CD14-positive monocyte (primary cell): ENCODE measurements at regions not wholly inside any gene's neighbourhood (a gene's known extent, or its start where the extent isn't known, plus 50 kb on each side); places are given as distances from the start of the nearest gene placed in this dataset.

ENCODE experiments used
- DNase-seq, 3 donors: peaks; one replicate each; pipeline ENCODE4 v3.0.0-alpha.2; 2011 to 2022
- H2AFZ ChIP-seq: 2 replicates; pipeline ENCODE4 v1.6.0; 2012; ENCODE audit warnings: mild to moderate bottlenecking, low read depth, low read length, inconsistent platforms; ENCODE audit not compliant: insufficient read depth, poor library complexity, severe bottlenecking
- H3K27ac ChIP-seq, 2 donors: 1 replicate in 1 of 2; 2 replicates in 1 of 2; pipeline ENCODE4 v1.5.1; 2012 to 2013; ENCODE audit warnings: low read length in 2 of 2, control low read depth in 1 of 2, inconsistent platforms in 1 of 2, low read depth in 1 of 2, mild to moderate bottlenecking in 1 of 2
- H3K27me3 ChIP-seq, 2 donors: one replicate each; pipeline versions ENCODE4 v1.6.0 to v1.6.1; 2011 to 2013; ENCODE audit warnings: low read length in 2 of 2; ENCODE audit not compliant: control insufficient read depth in 2 of 2, insufficient read depth in 2 of 2
- H3K36me3 ChIP-seq, 2 donors: replicated peaks in 1 of 2; 1 replicate in 1 of 2; 2 replicates in 1 of 2; pipeline versions ENCODE4 v1.5.1 to v1.6.1; 2012 to 2013; ENCODE audit warnings: low read length in 2 of 2, control low read depth in 1 of 2, inconsistent platforms in 1 of 2, mild to moderate bottlenecking in 1 of 2; ENCODE audit not compliant: insufficient read depth in 2 of 2, control insufficient read depth in 1 of 2
- H3K4me1 ChIP-seq, 2 donors: 1 replicate in 1 of 2; 2 replicates in 1 of 2; pipeline versions ENCODE4 v1.5.1 to v1.6.1; 2012 to 2013; ENCODE audit warnings: low read length in 2 of 2, control low read depth in 1 of 2, inconsistent platforms in 1 of 2, mild to moderate bottlenecking in 1 of 2, moderate library complexity in 1 of 2; ENCODE audit not compliant: insufficient read depth in 2 of 2, control insufficient read depth in 1 of 2
- H3K4me2 ChIP-seq: replicated peaks from 2 replicates; pipeline ENCODE3; 2012; ENCODE audit warnings: low read length, moderate library complexity, mild to moderate bottlenecking; ENCODE audit not compliant: poor library complexity, severe bottlenecking; ENCODE audit errors: extremely low read depth
- H3K4me3 ChIP-seq, 3 experiments: fragments of 200-600 bp in 1 of 3; sonication (generic) in 1 of 3; replicated peaks in 1 of 3; 1 replicate in 2 of 3; 2 replicates in 1 of 3; pipeline ENCODE4 v1.5.1; 2011 to 2013; ENCODE audit warnings: low read length in 3 of 3, mild to moderate bottlenecking in 3 of 3, control low read depth in 2 of 3, low read depth in 2 of 3, inconsistent platforms in 1 of 3, moderate library complexity in 1 of 3
- H3K79me2 ChIP-seq: 2 replicates; pipeline ENCODE4 v1.6.0; 2012; ENCODE audit warnings: mild to moderate bottlenecking, control low read depth, inconsistent platforms, low read length, moderate library complexity; ENCODE audit not compliant: insufficient read depth
- H3K9ac ChIP-seq: 2 replicates; pipeline ENCODE4 v1.6.0; 2017; ENCODE audit warnings: low read length, mild to moderate bottlenecking; ENCODE audit not compliant: insufficient read depth, poor library complexity, severe bottlenecking
- H3K9me3 ChIP-seq, 2 donors: replicated peaks in 1 of 2; 1 replicate in 1 of 2; 2 replicates in 1 of 2; pipeline versions ENCODE4 v1.5.1 to v1.6.1; 2012 to 2013; ENCODE audit warnings: low read length in 2 of 2, control low read depth in 1 of 2; ENCODE audit not compliant: control insufficient read depth in 1 of 2, insufficient read depth in 1 of 2
- H4K20me1 ChIP-seq: 2 replicates; pipeline ENCODE4 v1.6.0; 2012; ENCODE audit warnings: mild to moderate bottlenecking, low read length, control low read depth, moderate library complexity; ENCODE audit not compliant: insufficient read depth
- H3K27ac Mint-ChIP-seq, 7 donors: one replicate each; pipeline ENCODE4 v1.8.0; 2020; ENCODE audit warnings: mild to moderate bottlenecking in 7 of 7, mixed read lengths in 7 of 7, moderate library complexity in 6 of 7, inconsistent platforms in 2 of 7
- H3K27me3 Mint-ChIP-seq, 3 donors: one replicate each; pipeline ENCODE4 v1.8.0; 2021 to 2022; ENCODE audit warnings: low read depth in 3 of 3, mild to moderate bottlenecking in 3 of 3, mixed read lengths in 3 of 3, moderate library complexity in 3 of 3, inconsistent platforms in 1 of 3
- H3K36me3 Mint-ChIP-seq, 2 donors: one replicate each; pipeline ENCODE4 v1.8.0; 2020; ENCODE audit warnings: mixed read lengths in 2 of 2, inconsistent platforms in 1 of 2, mild to moderate bottlenecking in 1 of 2
- H3K4me1 Mint-ChIP-seq: one replicate; pipeline ENCODE4 v1.8.0; 2020; ENCODE audit warnings: mild to moderate bottlenecking, mixed read lengths
- H3K4me3 Mint-ChIP-seq, 2 donors: one replicate each; pipeline ENCODE4 v1.8.0; 2020; ENCODE audit warnings: mild to moderate bottlenecking in 2 of 2, mixed read lengths in 2 of 2, moderate library complexity in 1 of 2
- H3K9me3 Mint-ChIP-seq, 7 donors: one replicate each; pipeline ENCODE4 v1.8.0; 2020 to 2022; ENCODE audit warnings: mixed read lengths in 7 of 7, mild to moderate bottlenecking in 6 of 7, moderate library complexity in 6 of 7, inconsistent platforms in 2 of 7
- CTCF ChIP-seq: fragments of 200-600 bp; IDR thresholded peaks from one replicate; pipeline ENCODE4 v1.8.0; 2022; ENCODE audit warnings: antibody characterized with exemption, mild to moderate bottlenecking
- WGBS: methylation state at CpG from one replicate; pipeline ENCODE4 v1.1.5; 2013; ENCODE audit warnings: missing lambda C conversion rate; ENCODE audit not compliant: insufficient coverage; 5-methylcytosine and 5-hydroxymethylcytosine counted together
- intact Hi-C, 2 donors: fragments of 100-400 bp; cut with micrococcal nuclease; formaldehyde crosslinking; loops; one replicate each; pipeline versions ENCODE4 v1.15.0 to v1.15.1; 2023

DNA sequence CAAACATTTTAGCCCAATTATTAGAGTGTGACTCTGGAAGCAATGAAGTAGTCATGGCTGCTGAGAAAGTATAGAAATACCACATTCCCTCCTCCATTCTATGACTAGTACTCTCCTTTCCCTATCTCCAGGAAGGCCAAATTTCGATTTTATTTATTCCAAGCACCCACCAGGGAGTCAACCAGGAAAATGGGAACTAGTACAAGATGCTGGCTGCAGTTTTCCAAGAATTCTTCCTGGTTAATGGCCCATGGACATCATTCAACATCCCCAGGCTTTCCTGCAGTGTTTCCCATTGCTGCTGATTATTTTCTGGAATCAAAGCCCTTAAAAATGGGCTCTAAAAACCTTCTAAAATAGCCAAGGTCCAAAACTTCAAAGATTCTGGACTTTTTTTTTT lies 247.9 kb upstream of the STT3B start:
- no peaks in the 10 kb centered on the region for H3K36me3 ChIP-seq
- H3K4me2 ChIP-seq: no peak overlapping the region
- no peak for TF ChIP-seq CTCF
- WGBS: no CpG with 5 or more reads among the region's 1 CpG
- no peaks in the 10 kb centered on the region for H3K27me3 Mint-ChIP-seq
- H4K20me1 ChIP-seq: no peaks in the 10 kb centered on the region
- no peak overlapping the region for H3K27ac ChIP-seq
- no peak overlapping the region for H3K9ac ChIP-seq
- no peaks in the 10 kb centered on the region for H3K36me3 Mint-ChIP-seq
- H3K9me3 ChIP-seq: no peaks in the 10 kb centered on the region
- intact Hi-C loops: no loop called here
- H3K4me1 ChIP-seq: peaks cover 0 to 5% of the 10 kb centered on the region in 2 donors
- no peaks in the 10 kb centered on the region for H3K27me3 ChIP-seq
- DNase-seq: no peak
- H3K27ac Mint-ChIP-seq: no peak overlapping the region
- H3K4me3 Mint-ChIP-seq: no peak overlapping the region
- H3K79me2 ChIP-seq: no peaks in the 10 kb centered on the region
- peaks cover 11% of the 10 kb centered on the region for H3K4me1 Mint-ChIP-seq
- H3K9me3 Mint-ChIP-seq: peaks cover 0 to 6% (median 0%) of the 10 kb centered on the region in 7 donors
- no peak overlapping the region for H3K4me3 ChIP-seq
- H2AFZ ChIP-seq: no peak overlapping the region

GRCh38 chr3:31285833-31286486 lies 246.8 kb upstream of the STT3B start:
- Histone ChIP-seq H3K9ac (no peak overlapping the region), H3K9me3 (no peaks in the 10 kb centered on the region), H3K27ac (no peak overlapping the region), H3K4me1 (peaks cover 0 to 6% of the 10 kb centered on the region in 2 donors), H3K27me3 (no peaks in the 10 kb centered on the region), H3K79me2 (no peaks in the 10 kb centered on the region), H3K4me3 (no peak overlapping the region), H3K4me2 (no peak overlapping the region), H2AFZ (no peak overlapping the region), H4K20me1 (no peaks in the 10 kb centered on the region), H3K36me3 (no peaks in the 10 kb centered on the region)
- no peaks in the 10 kb centered on the region for H3K27me3 Mint-ChIP-seq
- H3K36me3 Mint-ChIP-seq: no peaks in the 10 kb centered on the region
- no peak overlapping the region for H3K4me3 Mint-ChIP-seq
- H3K9me3 Mint-ChIP-seq: peaks cover 0 to 6% (median 0%) of the 10 kb centered on the region in 7 donors
- intact Hi-C loops: no loop called here
- H3K4me1 Mint-ChIP-seq: peaks cover 15% of the 10 kb centered on the region
- no peak for DNase-seq
- no peak for TF ChIP-seq CTCF
- no CpG with 5 or more reads among the region's 2 CpGs for WGBS
- no peak overlapping the region for H3K27ac Mint-ChIP-seq
